ENCODE measurements at regions not wholly inside any gene's neighbourhood (a gene's known extent, or its start where the extent isn't known, plus 50 kb on each side); places are given as distances from the start of the nearest gene placed in this dataset.
A peak's percentile ranks its signal among the peaks of the same experiment; 100 is the strongest.

- DNase-seq (ENCODE audit: extremely low spot score, unreplicated experiment), result no peak
- H3K27me3 Mint-ChIP-seq, result no peaks in the 10 kb centered on the region
- TF ChIP-seq CTCF (conservative IDR thresholded peaks at IDR 0.05), result no peak
- H3K27ac Mint-ChIP-seq, result no peak overlapping the region
- peaks cover 6% of the 10 kb centered on the region for H3K4me1 Mint-ChIP-seq (ENCODE audit: unreplicated experiment)
- H3K9me3 Mint-ChIP-seq, result peaks cover 7% of the 10 kb centered on the region
- no peak overlapping the region for H3K4me3 Mint-ChIP-seq
- no peaks in the 10 kb centered on the region for H3K36me3 Mint-ChIP-seq
These were observed 85.2 kb upstream of the SLC1A3 start for GRCh38 chr5:36521219-36521618.

- peak overlapping the region; percentile 1 for H3K27ac Mint-ChIP-seq
- DNase-seq (ENCODE audit: extremely low spot score, unreplicated experiment), result no peak
- no peak for TF ChIP-seq CTCF (conservative IDR thresholded peaks at IDR 0.05)
- no peaks in the 10 kb centered on the region for H3K27me3 Mint-ChIP-seq
- H3K4me3 Mint-ChIP-seq, result peak overlapping the region; percentile 21
- peaks cover 6% of the 10 kb centered on the region for H3K4me1 Mint-ChIP-seq (ENCODE audit: unreplicated experiment)
- H3K9me3 Mint-ChIP-seq, result peaks cover 7% of the 10 kb centered on the region
- no peaks in the 10 kb centered on the region for H3K36me3 Mint-ChIP-seq
These were observed 84.3 kb upstream of the SLC1A3 start for GRCh38 chr5:36521838-36522745.

DNA sequence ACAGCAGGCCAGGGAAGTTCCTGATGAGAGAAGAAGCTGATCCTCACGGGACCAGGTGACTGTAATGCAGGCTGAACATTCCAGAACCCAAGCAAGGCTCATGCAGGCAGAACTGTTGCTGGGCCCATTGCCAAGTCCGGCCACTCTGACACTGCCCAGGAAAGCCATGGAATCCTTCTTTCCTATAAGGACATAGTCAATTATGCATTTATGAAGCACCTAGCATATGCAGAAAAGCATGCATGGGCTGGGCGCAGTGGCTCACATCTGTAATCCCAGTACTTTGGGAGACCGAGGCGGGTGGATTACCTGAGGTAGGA is 83.7 kb upstream of the SLC1A3 start:
- no peak for TF ChIP-seq CTCF (conservative IDR thresholded peaks at IDR 0.05)
- Mint-ChIP-seq H3K36me3 (no peaks in the 10 kb centered on the region), H3K27me3 (no peaks in the 10 kb centered on the region), H3K4me3 (no peak overlapping the region), H3K9me3 (peaks cover 7% of the 10 kb centered on the region), H3K27ac (no peak overlapping the region), H3K4me1 (ENCODE audit: unreplicated experiment) (peaks cover 6% of the 10 kb centered on the region)
- DNase-seq (ENCODE audit: extremely low spot score, unreplicated experiment), result no peak

DNA sequence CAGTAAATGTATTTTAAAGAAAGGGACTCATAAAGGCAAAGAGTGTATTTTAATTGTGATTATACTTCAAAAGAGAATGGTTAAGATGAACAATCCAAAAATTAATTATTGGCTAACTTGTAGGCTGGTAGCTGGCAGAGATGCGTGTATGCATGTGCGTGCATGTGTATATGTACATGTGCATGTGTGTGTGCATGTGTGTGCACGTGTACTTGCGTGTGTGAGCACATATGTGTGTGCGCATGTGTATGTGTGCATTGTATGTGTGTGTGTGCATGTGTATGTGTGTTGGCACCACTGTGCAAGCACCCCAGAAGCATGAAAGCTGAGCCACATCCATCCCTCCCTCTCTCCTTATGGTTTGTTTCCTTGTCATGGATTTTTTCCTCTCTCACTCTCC is 83.0 kb upstream of the SLC1A3 start:
- no peak for TF ChIP-seq CTCF (conservative IDR thresholded peaks at IDR 0.05)
- H3K9me3 Mint-ChIP-seq, result peaks cover 7% of the 10 kb centered on the region
- DNase-seq (ENCODE audit: extremely low spot score, unreplicated experiment), result no peak
- no peak overlapping the region for H3K27ac Mint-ChIP-seq
- H3K4me3 Mint-ChIP-seq, result no peak overlapping the region
- H3K27me3 Mint-ChIP-seq, result no peaks in the 10 kb centered on the region
- H3K36me3 Mint-ChIP-seq, result no peaks in the 10 kb centered on the region
- peaks cover 6% of the 10 kb centered on the region for H3K4me1 Mint-ChIP-seq (ENCODE audit: unreplicated experiment)

DNA sequence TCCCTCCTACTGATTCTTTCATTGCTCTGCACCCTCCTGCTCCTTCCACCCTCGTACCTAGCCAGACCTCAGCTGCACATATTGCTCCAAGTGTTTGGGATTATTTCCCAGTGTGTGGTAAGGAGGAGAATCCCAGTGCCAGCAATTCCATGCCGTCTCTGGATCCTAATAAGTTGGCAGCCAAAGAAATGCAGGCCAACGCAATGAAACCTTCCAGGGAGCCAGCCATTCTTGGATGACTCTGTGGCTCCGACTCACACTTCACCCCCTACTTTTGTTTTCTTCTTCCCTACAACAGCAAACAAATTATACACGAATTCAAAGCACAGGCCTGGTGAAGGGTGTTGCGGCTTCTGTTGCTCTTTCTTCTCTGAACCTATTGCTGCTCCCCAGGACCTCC is 82.5 kb upstream of the SLC1A3 start:
- Mint-ChIP-seq H3K4me3 (no peak overlapping the region), H3K9me3 (peaks cover 12% of the 10 kb centered on the region), H3K27ac (no peak overlapping the region), H3K27me3 (no peaks in the 10 kb centered on the region), H3K36me3 (no peaks in the 10 kb centered on the region), H3K4me1 (ENCODE audit: unreplicated experiment) (peaks cover 6% of the 10 kb centered on the region)
- TF ChIP-seq CTCF (conservative IDR thresholded peaks at IDR 0.05), result no peak
- DNase-seq (ENCODE audit: extremely low spot score, unreplicated experiment), result no peak

Data from type B pancreatic cell (in vitro differentiated cells).